ENCODE measurements at regions not wholly inside any gene's neighbourhood (a gene's known extent, or its start where the extent isn't known, plus 50 kb on each side); places are given as distances from the start of the nearest gene placed in this dataset.

DNA sequence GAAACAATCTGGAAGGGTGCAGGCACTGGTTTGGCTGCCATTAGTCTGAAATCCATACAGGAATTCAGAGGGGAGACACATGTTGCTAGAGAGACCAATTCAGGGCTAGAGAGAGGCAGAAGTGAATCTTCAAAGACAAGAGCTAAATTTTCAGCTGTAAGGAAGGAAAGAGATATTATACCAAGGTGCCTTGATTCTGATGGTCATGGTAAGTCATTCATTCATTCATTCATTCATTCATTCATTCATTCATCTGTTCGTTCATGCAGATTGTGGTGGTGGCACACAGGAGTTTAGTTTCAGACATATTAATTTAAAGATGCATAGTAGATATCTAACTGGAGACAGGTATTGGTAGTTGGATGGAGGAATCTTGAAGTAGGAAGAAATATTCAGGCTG lies 1493.5 kb upstream of the TMEM132C start:
- no peaks in the 10 kb centered on the region for H3K36me3 ChIP-seq (replicated peaks in 1 of 2)
- H3K4me1 ChIP-seq (replicated peaks in 1 of 2), result no peaks in the 10 kb centered on the region
- H3K27me3 ChIP-seq, result no peaks in the 10 kb centered on the region
- intact Hi-C loops (cut with DNase I), result no loop called here
- TF ChIP-seq, protein P1, sequence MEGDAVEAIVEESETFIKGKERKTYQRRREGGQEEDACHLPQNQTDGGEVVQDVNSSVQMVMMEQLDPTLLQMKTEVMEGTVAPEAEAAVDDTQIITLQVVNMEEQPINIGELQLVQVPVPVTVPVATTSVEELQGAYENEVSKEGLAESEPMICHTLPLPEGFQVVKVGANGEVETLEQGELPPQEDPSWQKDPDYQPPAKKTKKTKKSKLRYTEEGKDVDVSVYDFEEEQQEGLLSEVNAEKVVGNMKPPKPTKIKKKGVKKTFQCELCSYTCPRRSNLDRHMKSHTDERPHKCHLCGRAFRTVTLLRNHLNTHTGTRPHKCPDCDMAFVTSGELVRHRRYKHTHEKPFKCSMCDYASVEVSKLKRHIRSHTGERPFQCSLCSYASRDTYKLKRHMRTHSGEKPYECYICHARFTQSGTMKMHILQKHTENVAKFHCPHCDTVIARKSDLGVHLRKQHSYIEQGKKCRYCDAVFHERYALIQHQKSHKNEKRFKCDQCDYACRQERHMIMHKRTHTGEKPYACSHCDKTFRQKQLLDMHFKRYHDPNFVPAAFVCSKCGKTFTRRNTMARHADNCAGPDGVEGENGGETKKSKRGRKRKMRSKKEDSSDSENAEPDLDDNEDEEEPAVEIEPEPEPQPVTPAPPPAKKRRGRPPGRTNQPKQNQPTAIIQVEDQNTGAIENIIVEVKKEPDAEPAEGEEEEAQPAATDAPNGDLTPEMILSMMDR (IDR thresholded peaks at IDR 0.05), result no peak
- no peak for TF ChIP-seq POLR2A (IDR thresholded peaks at IDR 0.05)
- no peaks in the 10 kb centered on the region for H3K9me3 ChIP-seq (replicated peaks in 1 of 3)
- no peak overlapping the region for H3K27ac ChIP-seq
- H3K4me3 ChIP-seq, result no peak overlapping the region
- DNase-seq, result no peak
- 60 to 78% (median 70%) methylated on average over 1 of the region's 1 CpG for WGBS, 4 donors

DNA sequence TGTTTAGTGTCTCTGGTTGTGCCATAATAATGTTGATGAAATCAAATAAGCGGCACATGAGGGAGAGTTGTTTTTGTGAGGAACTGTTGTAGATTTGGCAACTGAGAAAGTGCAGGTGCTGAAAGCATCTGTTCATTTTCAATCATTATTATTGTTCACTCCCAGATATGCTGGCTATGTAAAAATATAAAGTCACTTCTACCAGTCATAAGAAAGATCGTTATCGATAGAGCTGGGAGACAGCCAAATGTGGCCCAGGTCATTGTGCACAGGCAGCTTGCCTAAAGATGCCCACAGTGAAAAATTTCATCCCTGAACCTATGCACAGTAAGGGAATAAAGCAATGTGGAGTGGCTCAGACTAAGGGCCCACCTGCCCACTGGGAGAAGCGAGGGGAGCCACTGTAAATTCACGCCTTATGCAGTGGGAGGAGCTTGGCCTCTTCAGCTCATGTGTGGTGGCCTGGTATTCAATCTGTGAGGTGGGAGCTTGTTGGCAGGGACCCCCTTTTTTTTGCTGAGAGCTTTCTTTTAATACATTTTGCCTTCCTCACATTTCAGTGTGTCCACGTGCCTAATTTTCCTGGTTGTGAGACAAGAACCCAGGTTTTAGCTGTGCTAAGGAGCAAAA lies 1490.8 kb upstream of the TMEM132C start:
- Histone ChIP-seq H3K4me1 (replicated peaks in 1 of 2) (no peaks in the 10 kb centered on the region), H3K27me3 (no peaks in the 10 kb centered on the region), H3K36me3 (replicated peaks in 1 of 2) (no peaks in the 10 kb centered on the region), H3K9me3 (replicated peaks in 1 of 3) (no peaks in the 10 kb centered on the region), H3K27ac (no peak overlapping the region), H3K4me3 (no peak overlapping the region)
- 81 to 84% (median 83%) methylated on average over 6 of the region's 6 CpGs for WGBS, 4 donors
- no peak for DNase-seq
- TF ChIP-seq, protein P1 (IDR thresholded peaks at IDR 0.05), result no peak
- no peak for TF ChIP-seq POLR2A (IDR thresholded peaks at IDR 0.05)
- intact Hi-C loops (cut with DNase I), result no loop called here

- Histone ChIP-seq H3K36me3 (replicated peaks in 1 of 2) (no peaks in the 10 kb centered on the region), H3K9me3 (replicated peaks in 1 of 3) (no peaks in the 10 kb centered on the region), H3K27ac (no peak overlapping the region), H3K4me3 (no peak overlapping the region), H3K4me1 (replicated peaks in 1 of 2) (no peaks in the 10 kb centered on the region), H3K27me3 (no peaks in the 10 kb centered on the region)
- TF ChIP-seq, protein P1 (IDR thresholded peaks at IDR 0.05), result no peak
- TF ChIP-seq POLR2A (IDR thresholded peaks at IDR 0.05), result no peak
- WGBS, 4 donors, result 80 to 86% (median 82%) methylated on average over 5 of the region's 5 CpGs
- intact Hi-C loops (cut with DNase I), result no loop called here
- DNase-seq, result no peak
Observed at GRCh38 chr12:126780343-126780742, 1486.6 kb upstream of the TMEM132C start.

GRCh38 chr12:126781593-126781992 lies 1485.4 kb upstream of the TMEM132C start:
- WGBS, 4 donors, result 34 to 42% (median 40%) methylated on average over 3 of the region's 3 CpGs
- no peak for DNase-seq

GRCh38 chr12:126782083-126782482 lies 1484.9 kb upstream of the TMEM132C start:
- Histone ChIP-seq H3K4me1 (replicated peaks in 1 of 2) (no peaks in the 10 kb centered on the region), H3K4me3 (no peak overlapping the region), H3K9me3 (replicated peaks in 1 of 3) (no peaks in the 10 kb centered on the region), H3K36me3 (replicated peaks in 1 of 2) (no peaks in the 10 kb centered on the region), H3K27me3 (no peaks in the 10 kb centered on the region), H3K27ac (no peak overlapping the region)
- TF ChIP-seq, protein P1 (IDR thresholded peaks at IDR 0.05), result no peak
- TF ChIP-seq POLR2A (IDR thresholded peaks at IDR 0.05), result no peak
- WGBS, 4 donors, result 52 to 70% (median 56%) methylated on average over 2 of the region's 2 CpGs
- no peak for DNase-seq
- intact Hi-C loops (cut with DNase I), result no loop called here

More at GRCh38 chr12:126781593-126781992, 1485.4 kb upstream of the TMEM132C start:
- no peaks in the 10 kb centered on the region for H3K27me3 ChIP-seq
- no peak overlapping the region for H3K27ac ChIP-seq
- no peaks in the 10 kb centered on the region for H3K36me3 ChIP-seq (replicated peaks in 1 of 2)
- no peaks in the 10 kb centered on the region for H3K9me3 ChIP-seq (replicated peaks in 1 of 3)
- intact Hi-C loops (cut with DNase I), result no loop called here
- H3K4me1 ChIP-seq (replicated peaks in 1 of 2), result no peaks in the 10 kb centered on the region
- no peak for TF ChIP-seq POLR2A (IDR thresholded peaks at IDR 0.05)
- H3K4me3 ChIP-seq, result no peak overlapping the region

Data from adrenal gland (tissue), 9 donors.